HEK293 (cell line): ENCODE measurements at regions not wholly inside any gene's neighbourhood (a gene's known extent, or its start where the extent isn't known, plus 50 kb on each side); places are given as distances from the start of the nearest gene placed in this dataset.

Source experiments
- CTCF ChIA-PET: fragments of 350-600 bp; formaldehyde crosslinking; extraction: SDS; loops from one replicate; lab custom pipeline; 2021; ENCODE audit warnings: antibody characterized with exemption; lab: Yijun Ruan, JAX
- POLR2A ChIA-PET: fragments of 300-600 bp; formaldehyde crosslinking; extraction: SDS; loops from one replicate; lab custom pipeline; 2020; ENCODE audit warnings: antibody characterized with exemption, inconsistent platforms; lab: Yijun Ruan, JAX
- H3K27ac ChIP-seq: fragments of 200-500 bp; sonication (Bioruptor generic); 2 replicates; pipeline ENCODE4 v1.5.1; 2014; ENCODE audit warnings: low read depth, low read length, control low read depth, inconsistent platforms; ENCODE audit errors: extremely low read depth
- H3K36me3 ChIP-seq, 2 experiments: fragments of 200-500 bp in 1 of 2; sonication (Bioruptor generic) in 1 of 2; 1 replicate in 1 of 2; 2 replicates in 1 of 2; pipeline ENCODE4 v1.5.1; 2014 to 2017; ENCODE audit warnings: inconsistent platforms in 2 of 2, low read length in 2 of 2; ENCODE audit not compliant: control insufficient read depth in 2 of 2, insufficient read depth in 1 of 2
- H3K4me1 ChIP-seq: fragments of 200-500 bp; sonication (Bioruptor generic); 2 replicates; pipeline ENCODE4 v1.5.1; 2014; ENCODE audit warnings: mild to moderate bottlenecking, low read length, inconsistent platforms; ENCODE audit not compliant: control insufficient read depth, insufficient read depth
- H3K4me3 ChIP-seq: 2 replicates; pipeline ENCODE4 v1.5.1; 2011; ENCODE audit warnings: low read depth, mild to moderate bottlenecking, control low read depth, low read length, moderate library complexity
- H3K9me3 ChIP-seq: fragments of 200-500 bp; sonication (Bioruptor generic); 2 replicates; pipeline ENCODE4 v1.5.1; 2014; ENCODE audit warnings: low read depth, low read length, inconsistent platforms; ENCODE audit not compliant: control insufficient read depth, insufficient read depth
- GLIS1 ChIP-seq: fragments of 450-650 bp; formaldehyde crosslinking; IDR thresholded peaks from 2 replicates; pipeline ENCODE4 v1.5.1; 2016; ENCODE audit warnings: missing biosample characterization, missing genetic modification characterization
- KLF16 ChIP-seq: fragments of 450-650 bp; formaldehyde crosslinking; IDR thresholded peaks from 2 replicates; pipeline ENCODE4 v1.5.1; 2017; ENCODE audit warnings: missing biosample characterization, missing genetic modification characterization
- ZBTB17 ChIP-seq: fragments of 450-650 bp; formaldehyde crosslinking; IDR thresholded peaks from 2 replicates; pipeline ENCODE4 v1.5.1; 2016; ENCODE audit warnings: missing biosample characterization, missing genetic modification characterization
- ZBTB20 ChIP-seq: fragments of 450-650 bp; formaldehyde crosslinking; IDR thresholded peaks from 2 replicates; pipeline ENCODE4 v1.5.1; 2016; ENCODE audit warnings: missing biosample characterization, missing genetic modification characterization
- ZBTB7A ChIP-seq: fragments of 450-650 bp; formaldehyde crosslinking; IDR thresholded peaks from 2 replicates; pipeline ENCODE4 v1.5.1; 2016; ENCODE audit warnings: low read depth, missing biosample characterization, missing genetic modification characterization
- ZIC2 ChIP-seq: fragments of 450-650 bp; formaldehyde crosslinking; IDR thresholded peaks from 2 replicates; pipeline ENCODE4 v1.5.1; 2016; ENCODE audit warnings: missing biosample characterization, missing genetic modification characterization
- ZNF311 ChIP-seq: fragments of 450-650 bp; formaldehyde crosslinking; IDR thresholded peaks from 2 replicates; pipeline ENCODE4 v1.5.1; 2017; ENCODE audit warnings: missing biosample characterization, missing genetic modification characterization, borderline replicate concordance
- ZNF548 ChIP-seq: fragments of 450-650 bp; formaldehyde crosslinking; IDR thresholded peaks from 2 replicates; pipeline ENCODE4 v1.5.1; 2016; ENCODE audit warnings: missing biosample characterization, missing genetic modification characterization
- ZNF555 ChIP-seq: fragments of 450-650 bp; formaldehyde crosslinking; conservative IDR thresholded peaks from 2 replicates; pipeline ENCODE4 v1.5.1; 2017; ENCODE audit warnings: missing biosample characterization, mild to moderate bottlenecking, missing genetic modification characterization, inconsistent platforms
- ZNF621 ChIP-seq: fragments of 450-650 bp; formaldehyde crosslinking; IDR thresholded peaks from 2 replicates; pipeline ENCODE4 v1.5.1; 2017; ENCODE audit warnings: missing biosample characterization, missing genetic modification characterization
- ZNF624 ChIP-seq: fragments of 450-650 bp; formaldehyde crosslinking; IDR thresholded peaks from 2 replicates; pipeline ENCODE4 v1.5.1; 2017; ENCODE audit warnings: missing biosample characterization, missing genetic modification characterization
- ZNF785 ChIP-seq: fragments of 450-650 bp; formaldehyde crosslinking; IDR thresholded peaks from 2 replicates; pipeline ENCODE4 v1.5.1; 2016; ENCODE audit warnings: missing biosample characterization, missing genetic modification characterization
- ZSCAN23 ChIP-seq: fragments of 450-650 bp; formaldehyde crosslinking; IDR thresholded peaks from 2 replicates; pipeline ENCODE4 v1.5.1; 2016; ENCODE audit warnings: missing biosample characterization, missing genetic modification characterization
- TF ChIP-seq, protein P1 (sequence below): fragments of 450-650 bp; formaldehyde crosslinking; IDR thresholded peaks from 2 replicates; pipeline ENCODE4 v1.5.1; 2016; ENCODE audit warnings: missing biosample characterization, missing genetic modification characterization
- TF ChIP-seq, protein P2 (sequence below): fragments of 450-650 bp; formaldehyde crosslinking; IDR thresholded peaks from 2 replicates; pipeline ENCODE4 v1.5.1; 2016; ENCODE audit warnings: missing biosample characterization, missing genetic modification characterization
- TF ChIP-seq, protein P3 (sequence below): fragments of 450-650 bp; formaldehyde crosslinking; IDR thresholded peaks from 2 replicates; pipeline ENCODE4 v1.5.1; 2016; ENCODE audit warnings: missing biosample characterization, missing genetic modification characterization
- TF ChIP-seq, protein P4 (sequence below): fragments of 450-650 bp; formaldehyde crosslinking; optimal IDR thresholded peaks from 2 replicates; pipeline ENCODE3; 2016; ENCODE audit warnings: missing biosample characterization, mild to moderate bottlenecking, missing genetic modification characterization
- TF ChIP-seq, protein P5 (sequence below): fragments of 450-650 bp; formaldehyde crosslinking; IDR thresholded peaks from 2 replicates; pipeline ENCODE4 v1.5.1; 2017; ENCODE audit warnings: missing biosample characterization, missing genetic modification characterization

DNA sequence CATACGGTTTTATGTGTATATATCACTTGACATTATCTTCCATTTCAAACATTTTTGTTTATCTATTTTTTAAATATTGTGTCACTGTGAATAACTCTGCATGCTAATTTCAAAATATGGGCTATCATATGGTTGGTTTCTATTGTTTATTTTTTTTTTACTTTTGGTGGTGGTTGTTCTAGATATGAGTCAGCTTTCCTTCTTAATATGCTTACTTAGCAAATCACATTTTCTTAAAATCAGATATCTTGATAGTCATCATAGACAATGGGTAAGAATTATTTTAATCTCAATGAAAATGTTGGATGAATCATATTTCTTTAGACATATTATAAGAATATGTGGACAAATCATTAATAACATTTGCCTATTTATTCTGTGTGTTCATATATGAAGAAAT, 881.5 kb downstream of the BRINP3 start:
- Histone ChIP-seq H3K9me3 (no peaks in the 10 kb centered on the region), H3K27ac (no peak overlapping the region), H3K4me3 (no peak overlapping the region), H3K36me3 (no peaks in the 10 kb centered on the region), H3K4me1 (no peaks in the 10 kb centered on the region)
- CTCF ChIA-PET, result no interaction called here
- POLR2A ChIA-PET, result no interaction called here
- TF ChIP-seq ZIC2 (tag by site-specific recombination) (no peak), KLF16 (no peak), ZNF311 (tag by site-specific recombination) (no peak), ZNF624 (no peak)
- TF ChIP-seq, protein P1, sequence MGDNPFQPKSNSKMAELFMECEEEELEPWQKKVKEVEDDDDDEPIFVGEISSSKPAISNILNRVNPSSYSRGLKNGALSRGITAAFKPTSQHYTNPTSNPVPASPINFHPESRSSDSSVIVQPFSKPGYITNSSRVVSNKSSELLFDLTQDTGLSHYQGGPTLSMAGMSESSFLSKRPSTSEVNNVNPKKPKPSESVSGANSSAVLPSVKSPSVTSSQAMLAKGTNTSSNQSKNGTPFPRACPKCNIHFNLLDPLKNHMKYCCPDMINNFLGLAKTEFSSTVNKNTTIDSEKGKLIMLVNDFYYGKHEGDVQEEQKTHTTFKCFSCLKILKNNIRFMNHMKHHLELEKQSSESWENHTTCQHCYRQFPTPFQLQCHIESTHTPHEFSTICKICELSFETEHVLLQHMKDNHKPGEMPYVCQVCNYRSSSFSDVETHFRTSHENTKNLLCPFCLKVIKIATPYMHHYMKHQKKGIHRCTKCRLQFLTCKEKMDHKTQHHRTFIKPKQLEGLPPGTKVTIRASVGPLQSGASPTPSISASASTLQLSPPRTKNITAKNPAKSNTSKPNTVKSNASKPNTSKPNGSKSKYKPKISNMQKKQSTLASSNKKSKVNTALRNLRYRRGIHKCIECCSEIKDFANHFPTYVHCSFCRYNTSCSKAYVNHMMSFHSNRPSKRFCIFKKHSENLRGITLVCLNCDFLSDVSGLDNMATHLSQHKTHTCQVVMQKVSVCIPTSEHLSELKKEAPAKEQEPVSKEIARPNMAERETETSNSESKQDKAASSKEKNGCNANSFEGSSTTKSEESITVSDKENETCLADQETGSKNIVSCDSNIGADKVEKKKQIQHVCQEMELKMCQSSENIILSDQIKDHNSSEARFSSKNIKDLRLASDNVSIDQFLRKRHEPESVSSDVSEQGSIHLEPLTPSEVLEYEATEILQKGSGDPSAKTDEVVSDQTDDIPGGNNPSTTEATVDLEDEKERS, result no peak

DNA sequence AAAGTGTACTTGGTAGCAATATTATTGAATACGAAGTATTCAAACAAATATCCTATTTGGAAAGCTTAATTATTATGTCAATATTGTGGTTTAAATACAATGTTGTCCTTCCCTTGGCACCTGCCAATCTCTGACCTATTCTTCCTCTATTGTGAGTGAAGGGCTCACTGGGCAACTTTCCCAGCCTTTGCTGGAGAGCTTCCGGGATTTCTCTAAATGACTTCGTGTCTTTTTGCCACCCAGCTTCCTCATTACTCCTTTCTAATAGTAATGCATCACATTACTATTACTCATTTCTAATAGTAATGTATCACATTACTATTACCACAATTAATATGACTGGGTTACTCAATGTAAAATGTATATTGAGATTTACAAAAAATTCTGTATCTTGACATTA, 880.6 kb downstream of the BRINP3 start:
- POLR2A ChIA-PET, result no interaction called here
- Histone ChIP-seq H3K4me3 (no peak overlapping the region), H3K4me1 (no peaks in the 10 kb centered on the region), H3K9me3 (no peaks in the 10 kb centered on the region), H3K36me3 (no peaks in the 10 kb centered on the region), H3K27ac (no peak overlapping the region)
- no peak for TF ChIP-seq ZSCAN23 (tag by site-specific recombination)
- no peak for TF ChIP-seq ZBTB17
- TF ChIP-seq ZNF785, result no peak
- no peak for TF ChIP-seq ZBTB20 (tag by site-specific recombination)
- no peak for TF ChIP-seq ZNF555 (tag by site-specific recombination)
- TF ChIP-seq ZNF621 (tag by site-specific recombination), result no peak
- no peak for TF ChIP-seq ZBTB7A
- TF ChIP-seq, protein P2, sequence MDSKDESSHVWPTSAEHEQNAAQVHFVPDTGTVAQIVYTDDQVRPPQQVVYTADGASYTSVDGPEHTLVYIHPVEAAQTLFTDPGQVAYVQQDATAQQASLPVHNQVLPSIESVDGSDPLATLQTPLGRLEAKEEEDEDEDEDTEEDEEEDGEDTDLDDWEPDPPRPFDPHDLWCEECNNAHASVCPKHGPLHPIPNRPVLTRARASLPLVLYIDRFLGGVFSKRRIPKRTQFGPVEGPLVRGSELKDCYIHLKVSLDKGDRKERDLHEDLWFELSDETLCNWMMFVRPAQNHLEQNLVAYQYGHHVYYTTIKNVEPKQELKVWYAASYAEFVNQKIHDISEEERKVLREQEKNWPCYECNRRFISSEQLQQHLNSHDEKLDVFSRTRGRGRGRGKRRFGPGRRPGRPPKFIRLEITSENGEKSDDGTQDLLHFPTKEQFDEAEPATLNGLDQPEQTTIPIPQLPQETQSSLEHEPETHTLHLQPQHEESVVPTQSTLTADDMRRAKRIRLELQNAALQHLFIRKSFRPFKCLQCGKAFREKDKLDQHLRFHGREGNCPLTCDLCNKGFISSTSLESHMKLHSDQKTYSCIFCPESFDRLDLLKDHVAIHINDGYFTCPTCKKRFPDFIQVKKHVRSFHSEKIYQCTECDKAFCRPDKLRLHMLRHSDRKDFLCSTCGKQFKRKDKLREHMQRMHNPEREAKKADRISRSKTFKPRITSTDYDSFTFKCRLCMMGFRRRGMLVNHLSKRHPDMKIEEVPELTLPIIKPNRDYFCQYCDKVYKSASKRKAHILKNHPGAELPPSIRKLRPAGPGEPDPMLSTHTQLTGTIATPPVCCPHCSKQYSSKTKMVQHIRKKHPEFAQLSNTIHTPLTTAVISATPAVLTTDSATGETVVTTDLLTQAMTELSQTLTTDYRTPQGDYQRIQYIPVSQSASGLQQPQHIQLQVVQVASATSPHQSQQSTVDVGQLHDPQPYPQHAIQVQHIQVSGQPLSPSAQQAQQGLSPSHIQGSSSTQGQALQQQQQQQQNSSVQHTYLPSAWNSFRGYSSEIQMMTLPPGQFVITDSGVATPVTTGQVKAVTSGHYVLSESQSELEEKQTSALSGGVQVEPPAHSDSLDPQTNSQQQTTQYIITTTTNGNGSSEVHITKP (tag by site-specific recombination), result no peak
- TF ChIP-seq, protein P3, sequence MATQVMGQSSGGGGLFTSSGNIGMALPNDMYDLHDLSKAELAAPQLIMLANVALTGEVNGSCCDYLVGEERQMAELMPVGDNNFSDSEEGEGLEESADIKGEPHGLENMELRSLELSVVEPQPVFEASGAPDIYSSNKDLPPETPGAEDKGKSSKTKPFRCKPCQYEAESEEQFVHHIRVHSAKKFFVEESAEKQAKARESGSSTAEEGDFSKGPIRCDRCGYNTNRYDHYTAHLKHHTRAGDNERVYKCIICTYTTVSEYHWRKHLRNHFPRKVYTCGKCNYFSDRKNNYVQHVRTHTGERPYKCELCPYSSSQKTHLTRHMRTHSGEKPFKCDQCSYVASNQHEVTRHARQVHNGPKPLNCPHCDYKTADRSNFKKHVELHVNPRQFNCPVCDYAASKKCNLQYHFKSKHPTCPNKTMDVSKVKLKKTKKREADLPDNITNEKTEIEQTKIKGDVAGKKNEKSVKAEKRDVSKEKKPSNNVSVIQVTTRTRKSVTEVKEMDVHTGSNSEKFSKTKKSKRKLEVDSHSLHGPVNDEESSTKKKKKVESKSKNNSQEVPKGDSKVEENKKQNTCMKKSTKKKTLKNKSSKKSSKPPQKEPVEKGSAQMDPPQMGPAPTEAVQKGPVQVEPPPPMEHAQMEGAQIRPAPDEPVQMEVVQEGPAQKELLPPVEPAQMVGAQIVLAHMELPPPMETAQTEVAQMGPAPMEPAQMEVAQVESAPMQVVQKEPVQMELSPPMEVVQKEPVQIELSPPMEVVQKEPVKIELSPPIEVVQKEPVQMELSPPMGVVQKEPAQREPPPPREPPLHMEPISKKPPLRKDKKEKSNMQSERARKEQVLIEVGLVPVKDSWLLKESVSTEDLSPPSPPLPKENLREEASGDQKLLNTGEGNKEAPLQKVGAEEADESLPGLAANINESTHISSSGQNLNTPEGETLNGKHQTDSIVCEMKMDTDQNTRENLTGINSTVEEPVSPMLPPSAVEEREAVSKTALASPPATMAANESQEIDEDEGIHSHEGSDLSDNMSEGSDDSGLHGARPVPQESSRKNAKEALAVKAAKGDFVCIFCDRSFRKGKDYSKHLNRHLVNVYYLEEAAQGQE (tag by site-specific recombination), result no peak
- TF ChIP-seq, protein P4, sequence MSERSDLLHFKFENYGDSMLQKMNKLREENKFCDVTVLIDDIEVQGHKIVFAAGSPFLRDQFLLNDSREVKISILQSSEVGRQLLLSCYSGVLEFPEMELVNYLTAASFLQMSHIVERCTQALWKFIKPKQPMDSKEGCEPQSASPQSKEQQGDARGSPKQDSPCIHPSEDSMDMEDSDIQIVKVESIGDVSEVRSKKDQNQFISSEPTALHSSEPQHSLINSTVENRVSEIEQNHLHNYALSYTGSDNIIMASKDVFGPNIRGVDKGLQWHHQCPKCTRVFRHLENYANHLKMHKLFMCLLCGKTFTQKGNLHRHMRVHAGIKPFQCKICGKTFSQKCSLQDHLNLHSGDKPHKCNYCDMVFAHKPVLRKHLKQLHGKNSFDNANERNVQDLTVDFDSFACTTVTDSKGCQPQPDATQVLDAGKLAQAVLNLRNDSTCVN (tag by site-specific recombination), result no peak
- TF ChIP-seq, protein P5, sequence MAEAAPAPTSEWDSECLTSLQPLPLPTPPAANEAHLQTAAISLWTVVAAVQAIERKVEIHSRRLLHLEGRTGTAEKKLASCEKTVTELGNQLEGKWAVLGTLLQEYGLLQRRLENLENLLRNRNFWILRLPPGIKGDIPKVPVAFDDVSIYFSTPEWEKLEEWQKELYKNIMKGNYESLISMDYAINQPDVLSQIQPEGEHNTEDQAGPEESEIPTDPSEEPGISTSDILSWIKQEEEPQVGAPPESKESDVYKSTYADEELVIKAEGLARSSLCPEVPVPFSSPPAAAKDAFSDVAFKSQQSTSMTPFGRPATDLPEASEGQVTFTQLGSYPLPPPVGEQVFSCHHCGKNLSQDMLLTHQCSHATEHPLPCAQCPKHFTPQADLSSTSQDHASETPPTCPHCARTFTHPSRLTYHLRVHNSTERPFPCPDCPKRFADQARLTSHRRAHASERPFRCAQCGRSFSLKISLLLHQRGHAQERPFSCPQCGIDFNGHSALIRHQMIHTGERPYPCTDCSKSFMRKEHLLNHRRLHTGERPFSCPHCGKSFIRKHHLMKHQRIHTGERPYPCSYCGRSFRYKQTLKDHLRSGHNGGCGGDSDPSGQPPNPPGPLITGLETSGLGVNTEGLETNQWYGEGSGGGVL (tag by site-specific recombination), result no peak
- no peak for TF ChIP-seq ZNF548 (tag by site-specific recombination)
- TF ChIP-seq GLIS1 (tag by site-specific recombination), result no peak
- CTCF ChIA-PET, result no interaction called here
